ENCODE measurements at regions not wholly inside any gene's neighbourhood (a gene's known extent, or its start where the extent isn't known, plus 50 kb on each side); places are given as distances from the start of the nearest gene placed in this dataset.
"Not testable (repeated sequence)": the region's sequence is repeated elsewhere in the genome, so short reads cannot be mapped to it uniquely, and the experiment has no call there.

DNA sequence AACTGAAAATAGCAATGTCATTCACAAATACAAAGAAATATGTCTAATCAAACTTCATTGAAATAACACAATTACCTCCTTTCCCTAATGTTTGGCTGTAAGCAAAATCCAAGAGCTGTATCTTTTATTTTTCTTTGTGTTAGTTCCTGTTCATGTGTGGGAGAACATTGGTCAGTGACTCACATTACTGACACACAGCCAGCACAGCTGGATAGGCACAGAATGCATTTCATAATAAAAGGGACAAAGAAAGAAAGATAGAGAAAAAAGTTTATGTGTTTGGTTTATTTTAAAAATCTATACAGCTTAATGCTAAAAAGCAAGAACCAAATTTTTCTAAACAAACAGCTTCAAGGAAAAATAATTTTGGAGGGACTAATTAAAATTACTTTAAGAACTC, 185.6 kb upstream of the COL3A1 start:
- DNase-seq = no peak

GRCh38 chr2:188789951-188790350, 184.2 kb upstream of the COL3A1 start:
- DNase-seq = no peak

- not testable (repeated sequence) for DNase-seq
Measured at GRCh38 chr2:188794453-188794852, 179.7 kb upstream of the COL3A1 start.

GRCh38 chr2:188795762-188796161, 178.4 kb upstream of the COL3A1 start:
- DNase-seq = peak in 1 of 2 experiments; percentile 33

- DNase-seq = no peak
Measured at GRCh38 chr2:188797371-188797770, 176.8 kb upstream of the COL3A1 start.

- DNase-seq = no peak
Measured at GRCh38 chr2:188798159-188798558, 176.0 kb upstream of the COL3A1 start.

DNA sequence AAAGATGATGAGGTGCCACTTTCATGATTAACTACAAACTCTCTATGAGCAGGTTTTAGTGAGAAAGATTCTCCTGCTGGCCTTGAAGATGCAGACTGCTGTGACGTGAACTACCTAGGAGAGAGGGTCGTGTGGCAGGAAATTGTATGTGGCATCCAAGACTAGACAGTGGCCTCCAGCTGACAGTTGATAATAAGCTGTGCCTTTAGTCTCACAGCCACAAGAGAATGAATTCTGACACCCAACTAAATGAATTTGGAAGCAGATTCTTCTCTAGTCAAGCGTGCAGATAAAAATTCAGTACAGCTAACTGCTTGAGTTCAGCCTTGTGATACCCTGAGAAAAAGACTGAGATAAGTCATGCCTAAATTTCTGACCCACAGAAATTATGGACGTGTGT, 169.0 kb upstream of the COL3A1 start:
- no peak for DNase-seq

GRCh38 chr2:188808947-188809355, 165.2 kb upstream of the COL3A1 start:
- DNase-seq = no peak

GRCh38 chr2:188810586-188810985, 163.6 kb upstream of the COL3A1 start:
- DNase-seq = peak in 1 of 2 experiments; percentile 24

DNA sequence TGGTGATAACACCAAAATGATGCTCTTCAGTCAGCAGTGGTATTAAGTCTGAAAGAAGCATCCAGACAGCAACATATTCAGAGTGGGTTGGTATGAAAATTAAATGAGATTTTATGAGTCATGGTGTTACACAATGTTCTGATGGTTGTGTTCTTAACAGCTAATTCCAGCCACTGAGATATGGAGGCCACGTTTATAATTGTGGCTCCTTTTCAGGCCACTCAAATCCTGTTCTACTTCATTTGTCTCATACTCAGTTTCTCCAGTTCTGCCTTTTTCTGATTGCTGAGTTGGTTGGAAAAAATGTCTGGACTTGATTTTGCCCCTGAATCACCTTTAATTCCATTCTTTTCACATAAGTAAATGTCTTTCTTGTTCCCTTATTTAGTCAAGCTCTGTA, 162.7 kb upstream of the COL3A1 start:
- no peak for DNase-seq

GRCh38 chr2:188813315-188813714, 160.9 kb upstream of the COL3A1 start:
- DNase-seq = no peak

DNA sequence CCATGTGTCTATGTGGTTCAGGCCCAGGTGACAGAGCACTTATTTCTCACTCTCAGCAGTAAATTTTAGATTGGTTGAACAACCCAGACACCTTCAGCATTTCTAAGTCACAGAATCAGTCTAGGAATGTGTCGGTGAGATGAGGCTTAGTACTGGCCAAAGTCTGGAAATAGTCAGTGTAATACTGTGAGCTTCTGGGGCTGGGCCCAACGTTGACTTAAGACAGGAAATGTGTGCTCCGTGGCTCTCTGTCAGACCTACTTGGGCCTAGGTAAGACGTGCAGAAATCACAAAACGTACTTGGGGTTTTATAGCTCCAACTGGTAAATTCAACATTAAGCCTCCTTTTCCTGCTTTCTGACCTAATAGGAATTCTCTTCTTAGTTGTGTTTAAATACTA, 160.3 kb upstream of the COL3A1 start:
- no peak for DNase-seq

DNA sequence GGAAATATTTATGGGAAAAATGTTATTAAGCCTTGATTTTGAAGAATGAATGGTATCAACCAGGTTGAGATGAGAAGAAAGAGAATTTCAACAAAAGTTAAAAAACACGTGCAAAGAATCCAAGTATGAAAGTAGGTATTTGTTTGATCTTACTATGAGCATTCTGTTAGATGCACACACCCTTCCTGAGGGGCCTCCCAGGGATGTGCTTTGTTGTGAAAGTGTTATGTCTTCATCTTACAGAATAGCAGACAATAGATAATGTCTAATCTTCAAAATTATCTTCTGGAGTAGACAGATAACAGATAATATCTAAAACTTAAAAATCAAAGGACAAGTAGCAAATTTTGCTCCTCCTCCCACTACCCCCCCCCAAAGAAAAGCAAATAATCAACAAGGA, 155.2 kb upstream of the COL3A1 start:
- DNase-seq = no peak

- no peak for DNase-seq
Measured at GRCh38 chr2:188819792-188820191, 154.4 kb upstream of the COL3A1 start.

- DNase-seq = no peak
Measured at GRCh38 chr2:188820576-188820975, 153.6 kb upstream of the COL3A1 start.

GRCh38 chr2:188824125-188824524, 150.0 kb upstream of the COL3A1 start:
- no peak for DNase-seq

DNA sequence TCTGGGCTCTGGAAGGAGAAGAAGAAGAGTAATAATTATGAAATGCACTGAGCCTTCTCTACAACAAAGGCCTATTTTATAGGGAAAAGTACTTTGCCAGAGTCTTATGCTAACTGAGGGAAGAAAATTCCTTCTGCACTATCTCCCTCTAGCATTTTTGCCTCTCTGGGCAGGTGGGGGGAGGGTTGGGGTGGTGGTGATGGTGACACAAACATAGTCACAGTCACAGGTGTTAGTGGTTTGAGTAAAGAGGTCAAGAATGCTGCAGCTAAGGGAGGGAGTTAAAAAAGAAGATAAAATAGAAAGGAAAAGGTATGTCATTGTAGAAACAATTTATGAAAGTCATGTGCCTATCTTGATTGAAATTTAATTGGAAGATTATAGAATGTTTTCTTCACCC, 140.8 kb upstream of the COL3A1 start:
- no peak for DNase-seq

GRCh38 chr2:188833799-188834198, 140.4 kb upstream of the COL3A1 start:
- no peak for DNase-seq

- DNase-seq = no peak
Measured at GRCh38 chr2:188835006-188835405, 139.2 kb upstream of the COL3A1 start.

- DNase-seq = no peak
Measured at GRCh38 chr2:188835821-188836220, 138.4 kb upstream of the COL3A1 start.

- no peak for DNase-seq
Measured at GRCh38 chr2:188845692-188846091, 128.5 kb upstream of the COL3A1 start.

GRCh38 chr2:188848887-188849435, 125.2 kb upstream of the COL3A1 start:
- DNase-seq = no peak

DNA sequence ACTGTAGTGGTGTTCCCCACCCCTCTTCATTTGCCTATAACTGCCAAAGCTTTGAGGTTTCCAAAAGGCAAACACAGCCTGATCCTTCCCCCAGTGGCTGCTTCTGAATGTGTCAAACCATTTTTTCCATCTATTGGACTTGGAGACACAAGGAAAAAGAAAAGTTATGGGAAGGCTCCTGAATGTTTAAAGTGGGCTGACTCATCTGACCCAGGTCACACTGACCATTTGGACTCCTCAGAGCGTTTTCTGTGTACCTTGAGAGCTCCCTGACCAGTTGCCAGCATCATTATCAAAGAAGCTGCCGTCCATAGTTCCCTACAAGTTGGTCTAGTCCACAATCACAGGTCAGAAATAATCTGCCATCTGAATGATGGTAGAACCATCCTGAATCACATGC, 123.4 kb upstream of the COL3A1 start:
- no peak for DNase-seq

GRCh38 chr2:188851311-188851710, 122.9 kb upstream of the COL3A1 start:
- no peak for DNase-seq

DNA sequence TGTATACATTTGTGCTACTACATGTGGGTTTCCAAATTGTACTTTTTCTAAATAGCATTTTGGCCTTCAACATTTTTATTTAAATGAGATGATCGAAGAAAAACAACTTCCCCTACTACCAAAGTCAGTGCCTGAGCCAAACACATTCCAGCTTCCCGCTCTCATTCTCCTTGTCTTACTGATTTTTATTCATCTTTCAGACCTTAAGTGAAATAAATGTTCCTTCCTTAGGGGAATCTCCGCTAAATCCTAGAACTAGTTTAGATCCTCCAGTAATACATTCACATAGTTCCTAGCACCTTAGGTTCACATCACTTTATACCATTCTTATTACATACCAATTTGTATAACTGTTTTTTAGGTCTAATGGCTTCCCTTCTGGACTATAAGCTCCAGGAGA, 122.3 kb upstream of the COL3A1 start:
- DNase-seq = no peak

- no peak for DNase-seq
Measured at GRCh38 chr2:188852772-188853171, 121.4 kb upstream of the COL3A1 start.
